ENCODE measurements at regions not wholly inside any gene's neighbourhood (a gene's known extent, or its start where the extent isn't known, plus 50 kb on each side); places are given as distances from the start of the nearest gene placed in this dataset.

GRCh38 chr12:25054076-25054782 is 105.3 kb upstream of the BCAT1 start:
- peak overlapping the region in 1 of 4 donors; percentile 15 for H3K4me3 ChIP-seq
- H3K36me3 ChIP-seq = no peaks in the 10 kb centered on the region
- ATAC-seq = no peak
- H3K4me1 ChIP-seq = no peaks in the 10 kb centered on the region
- intact Hi-C loops (cut with DNase I; ENCODE audit: low total_unique reads) (no loop called here), in situ Hi-C loops (cut with MboI; ENCODE audit: low sequenced_read_pairs in 4 of 4) (no loop called here)
- no peak overlapping the region for H3K27ac ChIP-seq
- no peaks in the 10 kb centered on the region for H3K27me3 ChIP-seq
- DNase-seq = no peak
- TF ChIP-seq CTCF (IDR thresholded peaks at IDR 0.05 in 4 of 5, conservative IDR thresholded peaks at IDR 0.05 in 1 of 5) (no peak), POLR2A (IDR thresholded peaks at IDR 0.05) (no peak)
- H3K9me3 ChIP-seq = no peaks in the 10 kb centered on the region

GRCh38 chr12:25052914-25053211 is 104.0 kb upstream of the BCAT1 start:
- DNase-seq (no peak), ATAC-seq (no peak)
- in situ Hi-C loops (cut with MboI; ENCODE audit: low sequenced_read_pairs in 4 of 4) = no loop called here
- intact Hi-C loops (cut with DNase I; ENCODE audit: low total_unique reads) = no loop called here
- no peaks in the 10 kb centered on the region for H3K9me3 ChIP-seq
- no peaks in the 10 kb centered on the region for H3K36me3 ChIP-seq
- H3K4me1 ChIP-seq = no peaks in the 10 kb centered on the region
- H3K27me3 ChIP-seq = no peaks in the 10 kb centered on the region
- H3K27ac ChIP-seq = peak overlapping the region in 3 of 4 donors; percentile 3 to 36 (median 22)
- peak overlapping the region in 3 of 4 donors; percentile 29 to 39 (median 36) for H3K4me3 ChIP-seq
- TF ChIP-seq POLR2A (IDR thresholded peaks at IDR 0.05) (no peak), CTCF (IDR thresholded peaks at IDR 0.05 in 4 of 5, conservative IDR thresholded peaks at IDR 0.05 in 1 of 5) (no peak)

- in situ Hi-C loops (cut with MboI; ENCODE audit: low sequenced_read_pairs in 4 of 4) = no loop called here
- Histone ChIP-seq H3K4me1 (no peaks in the 10 kb centered on the region), H3K27ac (peak overlapping the region in 3 of 4 donors; percentile 3 to 36 (median 22))
Observed at GRCh38 chr12:25052196-25052913, 103.5 kb upstream of the BCAT1 start.

GRCh38 chr12:25051656-25052195 is 102.8 kb upstream of the BCAT1 start:
- H3K27ac ChIP-seq = no peak overlapping the region
- intact Hi-C loops (cut with DNase I; ENCODE audit: low total_unique reads) (no loop called here), in situ Hi-C loops (cut with MboI; ENCODE audit: low sequenced_read_pairs in 4 of 4) (no loop called here)
- TF ChIP-seq CTCF (IDR thresholded peaks at IDR 0.05 in 4 of 5, conservative IDR thresholded peaks at IDR 0.05 in 1 of 5) = no peak
- no peak for TF ChIP-seq POLR2A (IDR thresholded peaks at IDR 0.05)
- no peak for ATAC-seq
- H3K9me3 ChIP-seq = peaks cover 0 to 5% (median 0%) of the 10 kb centered on the region in 3 donors
- DNase-seq = no peak
- H3K4me1 ChIP-seq = no peaks in the 10 kb centered on the region
- no peaks in the 10 kb centered on the region for H3K27me3 ChIP-seq
- peak overlapping the region in 2 of 4 donors; percentile 16 to 39 for H3K4me3 ChIP-seq
- no peaks in the 10 kb centered on the region for H3K36me3 ChIP-seq

More at GRCh38 chr12:25052196-25052913, 103.5 kb upstream of the BCAT1 start:
- Histone ChIP-seq H3K36me3 (no peaks in the 10 kb centered on the region), H3K4me3 (peak overlapping the region in 3 of 4 donors; percentile 29 to 39 (median 36)), H3K9me3 (no peaks in the 10 kb centered on the region), H3K27me3 (no peaks in the 10 kb centered on the region)
- no peak for TF ChIP-seq CTCF (IDR thresholded peaks at IDR 0.05 in 4 of 5, conservative IDR thresholded peaks at IDR 0.05 in 1 of 5)
- TF ChIP-seq POLR2A (IDR thresholded peaks at IDR 0.05) = no peak
- DNase-seq (peak in 1 of 2 donors; percentile 5), ATAC-seq (peak; percentile 26 to 53)
- intact Hi-C loops (cut with DNase I; ENCODE audit: low total_unique reads) = no loop called here

Measured in gastrocnemius medialis (tissue), 4 donors.